Lower leg skin (tissue), 3 donors: ENCODE measurements at regions not wholly inside any gene's neighbourhood (a gene's known extent, or its start where the extent isn't known, plus 50 kb on each side); places are given as distances from the start of the nearest gene placed in this dataset.

Experiments
- CTCF ChIP-seq, 3 donors: fragments of 450-650 bp; IDR thresholded peaks; one replicate each; pipeline ENCODE4 v1.5.1; 2016; ENCODE audit warnings: antibody characterized with exemption in 3 of 3, mild to moderate bottlenecking in 3 of 3, moderate library complexity in 2 of 3
- POLR2A ChIP-seq, 2 donors: fragments of 450-650 bp; IDR thresholded peaks; one replicate each; pipeline ENCODE4 v1.6.1; 2016 to 2017; ENCODE audit warnings: antibody characterized with exemption in 2 of 2, mild to moderate bottlenecking in 1 of 2, moderate library complexity in 1 of 2

DNA sequence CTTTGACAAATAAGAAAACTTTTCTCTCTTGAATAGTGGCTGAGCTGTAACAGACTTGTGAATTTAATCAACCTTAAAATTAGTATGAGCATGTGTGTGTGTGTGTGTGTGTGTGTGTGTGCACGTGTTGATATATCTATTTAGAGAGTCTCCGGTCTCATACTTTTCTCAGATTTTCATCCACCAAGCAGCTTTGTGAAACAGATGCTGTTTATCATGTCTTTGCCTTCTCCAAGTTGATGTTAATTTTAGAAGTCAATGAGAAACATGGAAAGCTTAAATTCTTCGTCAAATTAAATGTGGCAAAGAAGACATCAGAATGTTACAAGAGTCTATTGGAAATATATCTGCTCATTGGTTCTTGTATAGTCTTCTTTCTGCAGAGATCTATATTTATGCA, 839.2 kb upstream of the CELF2 start:
- TF ChIP-seq CTCF (IDR thresholded peaks at IDR 0.05) (no peak), POLR2A (IDR thresholded peaks at IDR 0.05) (no peak)
